ENCODE measurements at regions not wholly inside any gene's neighbourhood (a gene's known extent, or its start where the extent isn't known, plus 50 kb on each side); places are given as distances from the start of the nearest gene placed in this dataset.

DNA sequence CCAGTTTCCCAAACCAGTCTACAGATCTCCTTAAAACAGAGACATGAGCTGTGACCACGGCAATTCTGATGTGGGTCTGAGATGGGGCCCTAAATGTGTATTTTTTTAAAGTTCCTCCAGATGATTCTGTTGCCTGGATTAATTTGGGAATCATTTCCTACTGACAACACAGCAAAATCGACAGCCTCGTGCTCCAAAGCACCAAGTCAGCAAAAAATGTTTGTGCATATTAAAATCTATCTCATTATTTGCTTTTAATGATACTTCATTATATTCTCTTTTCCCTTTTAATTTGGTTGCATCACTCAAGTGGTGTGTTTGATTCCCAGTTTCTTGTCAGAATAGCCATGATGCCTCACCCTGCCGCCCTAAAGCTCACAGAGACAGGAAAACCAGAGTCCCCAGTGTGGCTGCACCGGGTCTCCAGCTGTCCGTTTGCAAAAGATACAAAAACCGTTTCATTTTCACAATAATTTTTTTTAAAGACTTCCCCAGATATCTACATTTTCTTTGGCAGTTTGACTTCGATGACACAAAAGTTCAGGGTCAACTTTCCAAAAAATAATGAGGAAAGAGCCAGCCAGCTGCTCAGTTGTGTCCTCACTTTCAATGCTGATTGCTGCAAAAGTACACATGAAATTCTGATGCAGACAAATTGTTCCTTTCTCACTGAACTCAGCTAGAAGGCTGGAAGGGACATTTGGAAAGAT is 443.2 kb upstream of the ID2 start:
- no peaks in the 10 kb centered on the region for H3K36me3 ChIP-seq (ENCODE audit: control insufficient read depth in 1 of 2, insufficient read depth in 2 of 2, low read length in 2 of 2)
- no peak overlapping the region for H2AFZ ChIP-seq (ENCODE audit: low read depth, low read length, poor library complexity, severe bottlenecking)
- no peak overlapping the region for H3K9ac ChIP-seq (ENCODE audit: low read length)
- no peak overlapping the region for H3K4me2 ChIP-seq (ENCODE audit: low read length)
- no TSS peak for BruUV-seq (replicated peaks)
- H3K27me3 ChIP-seq (ENCODE audit: insufficient read depth, low read length): 0 out of 2 replicates have a peak, but pooled peaks cover 4% of the 10 kb centered on the region
- CTCF ChIA-PET: no interaction called here
- H3K9me2 ChIP-seq (ENCODE audit: insufficient read depth): no peaks in the 10 kb centered on the region
- no peaks in the 10 kb centered on the region for H3K4me1 ChIP-seq (ENCODE audit: control insufficient read depth in 1 of 2, insufficient read depth in 2 of 2, low read length in 2 of 2)
- H3K27ac ChIP-seq (ENCODE audit: low read depth, low read length): no peak overlapping the region
- no peaks in the 10 kb centered on the region for H4K20me1 ChIP-seq (ENCODE audit: insufficient read depth)
- intact Hi-C loops (cut with micrococcal nuclease): no loop called here
- H3K4me3 ChIP-seq (replicated peaks in 1 of 2; ENCODE audit: low read depth in 1 of 2, low read length in 2 of 2): no peak overlapping the region
- H3K9me3 ChIP-seq (ENCODE audit: control insufficient read depth in 1 of 2, insufficient read depth in 1 of 2, low read depth in 1 of 2, low read length in 2 of 2): no peaks in the 10 kb centered on the region
- RAD21 ChIA-PET (ENCODE audit: low non-redundant PET in 1 of 2, low total read pairs in 2 of 2, uncharacterized antibody in 2 of 2, unreplicated experiment in 2 of 2): no interaction called here
- no peak for TF ChIP-seq EZH2phosphoT487 (IDR thresholded peaks at IDR 0.05; ENCODE audit: borderline replicate concordance)
- no peak for TF ChIP-seq ZBTB33 (IDR thresholded peaks at IDR 0.05; ENCODE audit: extremely low read depth, insufficient replicate concordance, low read length)
- no peak for TF ChIP-seq TCF7L2 (IDR thresholded peaks at IDR 0.05; ENCODE audit: borderline replicate concordance, extremely low read depth, insufficient read depth, insufficient read length)
- TF ChIP-seq ZNF274 (IDR thresholded peaks at IDR 0.05; ENCODE audit: low read depth, low read length): no peak
- no peak for TF ChIP-seq POLR2AphosphoS5 (IDR thresholded peaks at IDR 0.05; ENCODE audit: low read depth, low read length)
- TF ChIP-seq, protein P1, sequence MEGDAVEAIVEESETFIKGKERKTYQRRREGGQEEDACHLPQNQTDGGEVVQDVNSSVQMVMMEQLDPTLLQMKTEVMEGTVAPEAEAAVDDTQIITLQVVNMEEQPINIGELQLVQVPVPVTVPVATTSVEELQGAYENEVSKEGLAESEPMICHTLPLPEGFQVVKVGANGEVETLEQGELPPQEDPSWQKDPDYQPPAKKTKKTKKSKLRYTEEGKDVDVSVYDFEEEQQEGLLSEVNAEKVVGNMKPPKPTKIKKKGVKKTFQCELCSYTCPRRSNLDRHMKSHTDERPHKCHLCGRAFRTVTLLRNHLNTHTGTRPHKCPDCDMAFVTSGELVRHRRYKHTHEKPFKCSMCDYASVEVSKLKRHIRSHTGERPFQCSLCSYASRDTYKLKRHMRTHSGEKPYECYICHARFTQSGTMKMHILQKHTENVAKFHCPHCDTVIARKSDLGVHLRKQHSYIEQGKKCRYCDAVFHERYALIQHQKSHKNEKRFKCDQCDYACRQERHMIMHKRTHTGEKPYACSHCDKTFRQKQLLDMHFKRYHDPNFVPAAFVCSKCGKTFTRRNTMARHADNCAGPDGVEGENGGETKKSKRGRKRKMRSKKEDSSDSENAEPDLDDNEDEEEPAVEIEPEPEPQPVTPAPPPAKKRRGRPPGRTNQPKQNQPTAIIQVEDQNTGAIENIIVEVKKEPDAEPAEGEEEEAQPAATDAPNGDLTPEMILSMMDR (IDR thresholded peaks at IDR 0.05 in 2 of 3, conservative IDR thresholded peaks at IDR 0.05 in 1 of 3; ENCODE audit: borderline replicate concordance in 1 of 3, insufficient read depth in 1 of 3, low read depth in 2 of 3, low read length in 2 of 3): no peak
- no peak for TF ChIP-seq EZH2 (IDR thresholded peaks at IDR 0.05)
- TF ChIP-seq ELF1 (IDR thresholded peaks at IDR 0.05; ENCODE audit: borderline replicate concordance, low read depth): no peak
- no peak for TF ChIP-seq YY1 (IDR thresholded peaks at IDR 0.05; ENCODE audit: extremely low read depth, insufficient replicate concordance, low read depth, low read length)
- TF ChIP-seq EGR1 (IDR thresholded peaks at IDR 0.05; ENCODE audit: low read depth): no peak
- TF ChIP-seq, protein P2, sequence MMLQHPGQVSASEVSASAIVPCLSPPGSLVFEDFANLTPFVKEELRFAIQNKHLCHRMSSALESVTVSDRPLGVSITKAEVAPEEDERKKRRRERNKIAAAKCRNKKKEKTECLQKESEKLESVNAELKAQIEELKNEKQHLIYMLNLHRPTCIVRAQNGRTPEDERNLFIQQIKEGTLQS (IDR thresholded peaks at IDR 0.05): no peak
- no peak for TF ChIP-seq FOSL1 (IDR thresholded peaks at IDR 0.05; ENCODE audit: low read depth)
- TF ChIP-seq POLR2A (IDR thresholded peaks at IDR 0.05; ENCODE audit: borderline replicate concordance, extremely low read depth, insufficient read depth, insufficient read length): no peak
- no peak for TF ChIP-seq SP1 (IDR thresholded peaks at IDR 0.05; ENCODE audit: low read depth)
- no peak for ATAC-seq
- DNase-seq (ENCODE audit: low read depth, low spot score): no peak
- H3K79me2 ChIP-seq (ENCODE audit: insufficient read depth, low read length): no peaks in the 10 kb centered on the region
- POLR2A ChIA-PET: no interaction called here
